Osteocyte (in vitro differentiated cells): ENCODE measurements at regions not wholly inside any gene's neighbourhood (a gene's known extent, or its start where the extent isn't known, plus 50 kb on each side); places are given as distances from the start of the nearest gene placed in this dataset.

Experiments used
- DNase-seq: peaks from one replicate; pipeline ENCODE4 v3.0.0; 2021; ENCODE audit warnings: mixed read lengths; ENCODE audit not compliant: unreplicated experiment; ENCODE audit errors: extremely low spot score
- H3K27ac Mint-ChIP-seq: one replicate; pipeline ENCODE4 v1.8.0; 2021; ENCODE audit warnings: mild to moderate bottlenecking, mixed read lengths; ENCODE audit not compliant: unreplicated experiment
- H3K27me3 Mint-ChIP-seq: one replicate; pipeline ENCODE4 v1.8.0; 2021; ENCODE audit warnings: mixed read lengths; ENCODE audit not compliant: unreplicated experiment
- H3K36me3 Mint-ChIP-seq: one replicate; pipeline ENCODE4 v1.8.0; 2021; ENCODE audit warnings: mixed read lengths; ENCODE audit not compliant: unreplicated experiment
- H3K4me1 Mint-ChIP-seq: one replicate; pipeline ENCODE4 v1.8.0; 2021; ENCODE audit warnings: mixed read lengths; ENCODE audit not compliant: unreplicated experiment
- H3K4me3 Mint-ChIP-seq: one replicate; pipeline ENCODE4 v1.8.0; 2021; ENCODE audit warnings: mild to moderate bottlenecking, moderate library complexity, mixed read lengths; ENCODE audit not compliant: unreplicated experiment
- H3K9me3 Mint-ChIP-seq: one replicate; pipeline ENCODE4 v1.8.0; 2021; ENCODE audit warnings: mixed read lengths; ENCODE audit not compliant: unreplicated experiment
- CTCF ChIP-seq: fragments of 200-600 bp; sonication (generic); IDR thresholded peaks from 2 replicates; pipeline ENCODE4 v1.5.0; 2021; ENCODE audit warnings: antibody characterized with exemption, mild to moderate bottlenecking, moderate library complexity

- no peak for TF ChIP-seq CTCF
- Mint-ChIP-seq H3K4me1 (peaks cover 29% of the 10 kb centered on the region), H3K9me3 (no peaks in the 10 kb centered on the region), H3K27ac (no peak overlapping the region), H3K36me3 (peaks cover 11% of the 10 kb centered on the region), H3K27me3 (no peaks in the 10 kb centered on the region), H3K4me3 (no peak overlapping the region)
- peak; percentile 75 for DNase-seq
These were observed 118.7 kb downstream of the BEGAIN start for GRCh38 chr14:100468557-100468956.

GRCh38 chr14:100469632-100470522 lies 117.3 kb downstream of the BEGAIN start:
- peak; percentile 59 for DNase-seq
- Mint-ChIP-seq H3K27me3 (no peaks in the 10 kb centered on the region), H3K27ac (no peak overlapping the region), H3K4me3 (no peak overlapping the region), H3K36me3 (peaks cover 11% of the 10 kb centered on the region), H3K4me1 (peaks cover 36% of the 10 kb centered on the region), H3K9me3 (no peaks in the 10 kb centered on the region)
- no peak for TF ChIP-seq CTCF

- Mint-ChIP-seq H3K9me3 (no peaks in the 10 kb centered on the region), H3K4me3 (no peak overlapping the region), H3K27ac (no peak overlapping the region), H3K27me3 (no peaks in the 10 kb centered on the region), H3K4me1 (peaks cover 42% of the 10 kb centered on the region), H3K36me3 (peaks cover 11% of the 10 kb centered on the region)
- TF ChIP-seq CTCF: no peak
- DNase-seq: peak; percentile 72
These were observed 116.7 kb downstream of the BEGAIN start for GRCh38 chr14:100470523-100470897.

GRCh38 chr14:100471441-100472093 lies 115.7 kb downstream of the BEGAIN start:
- Mint-ChIP-seq H3K36me3 (peaks cover 11% of the 10 kb centered on the region), H3K4me1 (peaks cover 44% of the 10 kb centered on the region), H3K4me3 (no peak overlapping the region), H3K27ac (peak overlapping the region; percentile 71), H3K27me3 (no peaks in the 10 kb centered on the region), H3K9me3 (no peaks in the 10 kb centered on the region)
- TF ChIP-seq CTCF: no peak
- no peak for DNase-seq

- Mint-ChIP-seq H3K4me1 (peaks cover 49% of the 10 kb centered on the region), H3K36me3 (peaks cover 11% of the 10 kb centered on the region), H3K9me3 (no peaks in the 10 kb centered on the region), H3K4me3 (no peak overlapping the region), H3K27me3 (no peaks in the 10 kb centered on the region), H3K27ac (peak overlapping the region; percentile 71)
- peak; percentile 81 for DNase-seq
- TF ChIP-seq CTCF: no peak
These were observed 115.1 kb downstream of the BEGAIN start for GRCh38 chr14:100472094-100472455.
